H1 (cell line): ENCODE measurements at regions not wholly inside any gene's neighbourhood (a gene's known extent, or its start where the extent isn't known, plus 50 kb on each side); places are given as distances from the start of the nearest gene placed in this dataset.

ENCODE experiments used
- CHD7 ChIP-seq: fragments of 300-600 bp; sonication (generic); IDR thresholded peaks from 2 replicates; pipeline ENCODE4 v1.7.1; 2012; ENCODE audit warnings: low read length, moderate library complexity, mild to moderate bottlenecking, inconsistent platforms; ENCODE audit not compliant: insufficient replicate concordance
- CTBP2 ChIP-seq: IDR thresholded peaks from 2 replicates; pipeline ENCODE4 v1.7.0; 2011; ENCODE audit warnings: borderline replicate concordance, mild to moderate bottlenecking, moderate library complexity, mixed read lengths, low read length; ENCODE audit not compliant: insufficient read depth, insufficient read length
- EGR1 ChIP-seq: IDR thresholded peaks from 2 replicates; pipeline ENCODE4 v1.6.1; 2011; ENCODE audit warnings: low read depth, low read length, borderline replicate concordance
- JUN ChIP-seq: IDR thresholded peaks from 2 replicates; pipeline ENCODE4 v1.6.1; 2011; ENCODE audit warnings: low read depth, mild to moderate bottlenecking, improper control_type of control experiment, low read length
- MAFK ChIP-seq: IDR thresholded peaks from 2 replicates; pipeline ENCODE4 v1.6.1; 2012; ENCODE audit warnings: low read depth, mild to moderate bottlenecking, improper control_type of control experiment, low read length
- POLR2A ChIP-seq, 2 experiments: IDR thresholded peaks; 1 replicate in 1 of 2; 2 replicates in 1 of 2; pipeline ENCODE4 v1.6.1; 2011; ENCODE audit warnings: low read depth in 2 of 2, low read length in 2 of 2, mild to moderate bottlenecking in 2 of 2; ENCODE audit errors: control extremely low read depth in 1 of 2
- POLR2AphosphoS5 ChIP-seq: IDR thresholded peaks from 2 replicates; pipeline ENCODE4 v1.6.1; 2011; ENCODE audit warnings: low read depth, low read length
- SAP30 ChIP-seq: fragments of 300-600 bp; sonication (generic); IDR thresholded peaks from 2 replicates; pipeline ENCODE4 v1.7.1; 2012; ENCODE audit warnings: low read length, moderate library complexity, mild to moderate bottlenecking, inconsistent platforms; ENCODE audit not compliant: insufficient read depth, insufficient replicate concordance
- SIX5 ChIP-seq: IDR thresholded peaks from 2 replicates; pipeline ENCODE4 v1.6.1; 2011; ENCODE audit warnings: mild to moderate bottlenecking, low read depth, low read length
- SP2 ChIP-seq: IDR thresholded peaks from 2 replicates; pipeline ENCODE4 v1.6.1; 2012; ENCODE audit warnings: mild to moderate bottlenecking, low read length, inconsistent platforms
- TF ChIP-seq, protein P1 (sequence below): IDR thresholded peaks from 2 replicates; pipeline ENCODE4 v1.6.1; 2012; ENCODE audit warnings: inconsistent platforms
- TF ChIP-seq, protein P2 (sequence below): IDR thresholded peaks from 2 replicates; pipeline ENCODE4 v1.6.1; 2012; ENCODE audit warnings: inconsistent platforms

DNA sequence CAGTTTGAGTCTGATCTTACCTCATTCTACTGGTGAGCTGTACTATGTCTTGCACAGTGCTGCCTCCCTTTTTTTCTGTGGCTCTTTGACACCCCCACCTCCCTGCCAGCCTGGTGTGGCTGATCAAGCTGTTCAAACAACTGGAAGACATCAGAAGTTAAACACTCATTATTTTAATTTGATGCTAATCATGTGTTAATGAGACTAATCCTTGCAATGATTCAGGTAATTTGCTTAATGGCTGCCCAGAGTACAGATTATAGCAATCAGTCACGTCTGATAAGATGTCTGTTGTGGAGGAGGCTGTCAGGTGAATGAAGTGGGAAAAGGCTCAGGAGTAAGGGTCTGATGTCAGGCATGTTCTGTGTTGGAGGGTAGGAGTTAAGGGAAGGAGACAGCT, 87.4 kb upstream of the GK2 start (continued):
- no peak for TF ChIP-seq CHD7
- TF ChIP-seq MAFK, result no peak
- no peak for TF ChIP-seq CTBP2
- TF ChIP-seq EGR1, result no peak
- TF ChIP-seq, protein P1, sequence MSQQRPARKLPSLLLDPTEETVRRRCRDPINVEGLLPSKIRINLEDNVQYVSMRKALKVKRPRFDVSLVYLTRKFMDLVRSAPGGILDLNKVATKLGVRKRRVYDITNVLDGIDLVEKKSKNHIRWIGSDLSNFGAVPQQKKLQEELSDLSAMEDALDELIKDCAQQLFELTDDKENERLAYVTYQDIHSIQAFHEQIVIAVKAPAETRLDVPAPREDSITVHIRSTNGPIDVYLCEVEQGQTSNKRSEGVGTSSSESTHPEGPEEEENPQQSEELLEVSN, result no peak
- TF ChIP-seq SIX5, result no peak
- TF ChIP-seq POLR2AphosphoS5, result no peak
- TF ChIP-seq, protein P2, sequence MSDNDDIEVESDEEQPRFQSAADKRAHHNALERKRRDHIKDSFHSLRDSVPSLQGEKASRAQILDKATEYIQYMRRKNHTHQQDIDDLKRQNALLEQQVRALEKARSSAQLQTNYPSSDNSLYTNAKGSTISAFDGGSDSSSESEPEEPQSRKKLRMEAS, result no peak
- TF ChIP-seq JUN, result no peak
- no peak for TF ChIP-seq SAP30
- TF ChIP-seq POLR2A (IDR thresholded peaks at IDR 0.05; ENCODE audit: control extremely low read depth in 1 of 2, low read depth in 2 of 2, low read length in 2 of 2), result no peak
- no peak for TF ChIP-seq SP2
